Stimulated activated CD4-positive, alpha-beta T cell treated with anti-CD3 and anti-CD28 coated beads, Interleukin-15, amount 100 ng/mL, for 48 hours (primary cell): ENCODE measurements at regions not wholly inside any gene's neighbourhood (a gene's known extent, or its start where the extent isn't known, plus 50 kb on each side); places are given as distances from the start of the nearest gene placed in this dataset.

Experiments used
- DNase-seq, 2 donors: peaks; one replicate each; pipeline ENCODE4 v3.0.0-alpha.2; 2020; ENCODE audit warnings: low read depth in 2 of 2

DNA sequence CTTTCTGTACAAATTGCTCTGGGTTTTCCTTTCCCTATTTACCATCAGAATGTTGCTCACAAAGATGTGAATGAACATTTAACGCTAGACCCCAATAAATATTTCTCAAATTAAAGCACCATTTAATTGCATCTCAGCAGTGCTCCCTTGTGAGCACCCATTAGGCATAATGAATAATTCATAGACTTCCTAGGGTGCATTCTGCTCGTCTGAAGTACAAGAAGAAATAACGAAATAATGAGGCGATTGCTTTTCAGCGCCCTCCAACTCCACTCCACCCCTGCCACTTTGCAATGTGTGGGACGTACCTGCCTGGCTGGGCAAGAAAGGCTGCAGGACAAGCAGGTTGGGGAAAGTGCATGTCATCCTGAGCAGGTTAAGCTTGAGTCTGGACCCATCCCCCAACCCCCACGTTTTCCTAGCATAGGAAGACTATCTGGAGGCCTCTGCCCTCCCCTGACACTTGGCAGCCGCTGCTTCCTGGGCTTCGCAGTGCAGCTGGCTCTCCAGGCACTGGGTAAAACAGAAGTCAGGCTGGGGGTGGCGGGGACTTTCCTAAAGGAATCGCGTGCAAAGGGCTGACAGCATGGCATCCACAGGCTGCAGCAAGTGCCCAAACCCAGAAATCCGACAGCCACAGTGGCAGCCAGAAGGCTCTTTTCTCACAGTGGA lies 253.7 kb downstream of the DUSP6 start:
- no peak for DNase-seq

DNA sequence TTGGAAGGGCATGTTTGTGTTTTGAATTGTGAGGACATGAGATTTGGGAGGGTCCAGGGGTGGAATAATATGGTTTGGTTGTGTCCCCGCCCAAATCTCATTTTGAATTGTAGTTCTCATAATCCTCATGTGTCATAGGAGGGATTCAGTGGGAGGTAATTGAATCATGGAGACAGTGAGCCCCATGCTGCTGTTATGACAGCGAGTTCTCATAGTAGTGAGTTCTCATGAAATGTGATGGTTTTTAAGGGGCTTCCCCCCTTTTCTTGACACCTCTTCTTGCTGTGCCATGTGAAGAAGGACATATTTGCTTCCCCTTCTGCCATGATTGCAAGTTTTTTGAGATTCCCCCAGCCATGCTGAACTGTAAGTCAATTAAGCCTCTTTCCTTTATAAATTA lies 260.0 kb downstream of the DUSP6 start:
- DNase-seq, result peak; percentile 28 to 31

DNA sequence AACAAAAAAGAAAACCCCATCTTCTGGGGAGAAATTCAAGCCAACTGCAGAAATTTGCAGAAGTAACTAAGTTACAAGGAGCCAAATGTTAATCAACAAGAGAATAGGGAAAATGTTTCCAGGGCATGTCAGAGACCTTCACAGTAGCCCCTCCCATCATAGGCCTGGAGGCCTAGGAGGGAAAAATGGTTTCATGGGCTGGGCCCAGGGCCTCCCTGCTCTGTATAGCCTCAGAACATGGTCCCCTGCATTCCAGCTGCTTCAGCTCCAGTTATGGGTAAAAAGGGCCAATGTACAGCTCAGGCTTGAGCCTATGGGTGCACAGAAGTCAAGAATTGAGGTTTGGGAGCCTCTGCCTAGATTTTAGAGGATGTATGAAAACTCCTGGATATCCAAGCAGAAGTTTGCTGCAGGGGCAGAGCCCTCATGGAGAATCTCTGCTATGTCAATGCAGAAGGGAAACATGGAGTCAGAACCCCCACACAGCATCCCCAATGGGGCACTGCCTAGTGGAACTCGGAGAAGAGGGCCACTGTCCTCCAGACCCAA lies 260.9 kb downstream of the DUSP6 start:
- DNase-seq, result no peak

DNA sequence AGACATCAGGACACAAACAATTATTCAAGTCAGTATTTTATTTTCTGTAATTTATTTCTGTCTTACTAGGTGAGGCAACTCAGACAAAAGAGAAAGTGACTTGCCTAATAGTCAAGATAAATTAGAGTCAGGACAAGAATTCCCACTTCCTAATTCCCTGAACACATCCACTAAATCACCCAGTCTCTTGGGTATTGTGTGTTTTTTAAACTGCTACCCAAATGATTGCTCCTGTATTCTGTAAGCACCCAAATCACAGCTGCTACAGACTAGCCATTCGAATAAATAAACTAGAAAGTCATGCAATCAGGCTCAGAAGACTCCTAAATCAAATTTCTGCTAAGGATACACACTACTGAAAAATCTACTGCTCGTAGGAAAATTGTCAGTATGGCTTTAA lies 263.0 kb downstream of the DUSP6 start:
- no peak for DNase-seq

DNA sequence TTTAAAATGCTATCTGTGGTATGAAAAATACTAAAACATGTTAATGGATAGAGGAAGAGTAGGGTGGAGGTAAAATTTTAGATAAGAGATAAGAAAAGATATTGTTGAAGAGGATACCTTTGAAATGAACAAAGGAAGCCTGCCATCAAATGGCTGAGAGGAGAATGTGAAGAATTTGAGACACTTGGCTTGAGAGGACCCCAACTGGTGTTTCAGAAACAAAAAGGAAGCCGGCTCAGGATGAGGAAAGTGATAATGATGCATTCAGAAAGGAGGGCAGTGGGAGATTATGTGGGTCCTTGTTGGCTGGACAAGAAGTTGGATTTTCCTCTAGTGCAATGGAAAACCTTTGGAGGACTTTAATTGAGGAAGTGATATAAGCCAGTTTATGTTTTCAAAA lies 264.4 kb downstream of the DUSP6 start:
- DNase-seq, result no peak

DNA sequence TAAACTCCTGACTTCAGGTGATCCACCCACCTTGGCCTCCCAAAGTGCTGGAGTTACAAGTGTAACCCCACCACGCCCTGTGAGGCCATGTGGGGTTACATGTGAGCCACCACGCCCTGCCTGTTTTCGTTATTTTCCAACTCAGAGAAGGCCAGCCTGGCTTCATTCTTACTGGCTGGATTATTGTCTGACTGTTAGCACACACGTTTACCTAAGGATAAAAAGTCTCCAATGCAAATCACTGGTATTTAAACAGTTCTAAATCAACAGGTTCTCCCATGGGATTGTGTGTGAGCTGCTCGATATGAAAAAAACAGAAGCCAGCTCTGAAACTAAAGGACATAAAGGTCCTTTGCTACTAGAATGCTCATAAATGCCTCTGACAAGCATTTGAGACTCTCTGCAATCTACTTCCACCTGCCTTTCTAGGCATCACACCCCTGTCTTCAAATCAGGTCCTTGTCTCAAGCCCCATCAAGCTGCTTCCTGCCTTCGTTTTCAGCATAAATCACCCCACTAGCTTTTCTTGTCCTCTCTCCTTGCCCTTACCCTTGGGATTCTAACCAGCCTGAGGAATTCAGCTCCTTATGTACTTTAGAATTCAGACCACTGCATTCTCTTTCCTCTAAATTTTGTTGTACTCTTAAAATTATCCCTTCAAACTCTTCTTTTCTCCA lies 265.0 kb downstream of the DUSP6 start:
- DNase-seq, result no peak

DNA sequence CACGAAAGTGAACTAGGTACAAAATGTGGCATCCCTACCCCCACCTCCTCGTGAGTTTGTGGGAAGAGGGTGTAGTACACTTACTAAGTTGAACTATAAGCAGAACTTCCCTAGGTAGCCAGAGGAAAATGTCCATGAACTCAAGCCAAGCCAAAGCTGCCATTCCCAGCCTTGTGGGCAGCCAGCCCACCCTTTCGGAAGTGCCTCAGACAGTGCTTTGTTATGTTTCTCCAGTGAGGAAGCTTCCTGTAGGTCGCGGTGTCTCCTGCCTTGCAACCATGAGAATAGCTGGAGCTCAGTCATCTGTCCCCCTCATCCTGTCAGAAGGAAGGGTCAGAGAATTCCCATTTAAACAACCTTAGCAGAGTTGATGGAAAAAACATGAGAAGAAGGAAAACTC lies 266.9 kb downstream of the DUSP6 start:
- DNase-seq, result no peak

DNA sequence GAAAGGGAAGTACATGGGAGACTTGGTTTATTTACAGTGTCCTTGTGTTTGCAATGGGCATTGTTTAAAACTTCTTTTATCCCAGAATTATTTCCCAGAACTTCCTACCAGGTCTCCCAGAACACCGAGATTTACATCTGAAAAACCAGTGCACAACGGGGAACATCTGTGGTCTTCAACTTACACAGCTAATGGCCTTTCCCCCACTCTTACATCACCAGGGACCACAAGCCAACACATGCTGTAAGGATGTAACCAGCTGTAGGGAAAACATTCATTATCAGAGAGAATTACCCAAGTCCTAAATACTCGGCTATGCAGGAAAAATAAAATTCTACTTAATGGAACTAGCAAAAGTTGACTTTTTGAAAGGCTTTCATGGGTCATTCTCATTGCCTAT lies 267.6 kb downstream of the DUSP6 start:
- no peak for DNase-seq

DNA sequence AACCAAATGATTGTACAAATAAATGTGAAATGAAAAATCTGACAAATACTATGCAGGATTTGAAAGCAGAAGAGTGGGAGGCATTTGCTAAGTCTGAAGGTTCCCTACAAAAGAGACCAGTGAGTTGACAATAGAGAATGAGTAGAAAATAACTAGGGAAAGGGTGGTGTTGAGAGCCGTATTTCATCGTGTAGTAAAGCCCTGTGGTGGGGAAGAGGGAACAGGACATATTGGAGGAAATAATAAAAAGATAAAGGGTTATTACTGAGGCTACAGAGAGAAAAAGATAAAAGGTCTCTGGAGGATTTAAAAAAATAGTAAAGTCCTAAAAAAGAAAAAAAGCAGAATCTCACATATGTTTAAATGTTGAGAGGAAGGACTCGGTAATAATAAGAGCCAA lies 268.8 kb downstream of the DUSP6 start:
- no peak for DNase-seq

DNA sequence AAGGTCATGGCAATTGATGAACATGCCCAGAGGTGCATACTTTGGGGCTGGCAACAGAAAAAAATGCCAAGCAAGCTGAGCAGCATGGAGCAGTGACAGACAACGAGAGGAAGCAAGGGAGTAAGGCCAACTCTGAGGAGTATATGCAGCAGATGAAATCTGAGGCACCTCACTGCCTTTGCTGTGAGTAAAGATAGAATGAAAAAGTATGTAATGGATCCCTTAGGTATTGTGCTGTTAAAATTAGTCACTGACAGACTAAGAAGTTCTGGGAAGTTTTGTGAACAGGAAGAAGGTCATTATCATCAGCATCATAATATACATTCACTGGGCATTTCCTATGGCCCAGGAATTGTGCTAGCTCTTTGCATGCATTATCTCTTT lies 269.9 kb downstream of the DUSP6 start:
- no peak for DNase-seq

DNA sequence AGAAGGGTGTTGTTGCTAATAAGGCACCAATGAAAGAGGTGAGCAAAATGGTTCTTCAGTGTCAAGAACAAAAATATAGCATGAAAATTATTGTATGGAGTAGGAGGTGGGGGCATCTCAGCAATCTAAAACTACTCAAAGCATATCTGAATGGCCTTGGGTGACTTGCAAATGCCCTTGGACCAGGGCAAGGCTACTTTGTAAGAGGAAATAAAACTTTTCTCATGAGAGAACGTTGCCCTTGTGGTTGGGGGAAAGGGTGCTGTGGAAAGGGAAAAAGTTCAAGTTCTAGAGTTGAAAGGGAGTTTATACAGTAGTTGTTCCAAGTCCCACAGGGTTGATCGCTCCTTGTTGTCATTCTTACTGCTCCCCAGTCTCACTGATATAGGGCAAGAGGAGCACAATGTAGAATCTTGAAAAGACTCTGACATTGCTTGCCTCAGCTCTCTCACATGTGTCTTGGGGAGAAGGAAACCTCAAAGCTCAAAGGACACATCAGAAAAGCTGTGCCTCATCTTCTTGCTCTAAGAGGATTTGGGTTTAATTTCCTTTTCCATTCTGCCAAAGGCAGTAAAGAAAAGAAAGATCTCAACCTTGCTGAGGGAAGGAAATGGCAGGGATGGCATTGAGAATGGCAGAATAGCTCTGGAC lies 270.5 kb downstream of the DUSP6 start:
- DNase-seq, result no peak

DNA sequence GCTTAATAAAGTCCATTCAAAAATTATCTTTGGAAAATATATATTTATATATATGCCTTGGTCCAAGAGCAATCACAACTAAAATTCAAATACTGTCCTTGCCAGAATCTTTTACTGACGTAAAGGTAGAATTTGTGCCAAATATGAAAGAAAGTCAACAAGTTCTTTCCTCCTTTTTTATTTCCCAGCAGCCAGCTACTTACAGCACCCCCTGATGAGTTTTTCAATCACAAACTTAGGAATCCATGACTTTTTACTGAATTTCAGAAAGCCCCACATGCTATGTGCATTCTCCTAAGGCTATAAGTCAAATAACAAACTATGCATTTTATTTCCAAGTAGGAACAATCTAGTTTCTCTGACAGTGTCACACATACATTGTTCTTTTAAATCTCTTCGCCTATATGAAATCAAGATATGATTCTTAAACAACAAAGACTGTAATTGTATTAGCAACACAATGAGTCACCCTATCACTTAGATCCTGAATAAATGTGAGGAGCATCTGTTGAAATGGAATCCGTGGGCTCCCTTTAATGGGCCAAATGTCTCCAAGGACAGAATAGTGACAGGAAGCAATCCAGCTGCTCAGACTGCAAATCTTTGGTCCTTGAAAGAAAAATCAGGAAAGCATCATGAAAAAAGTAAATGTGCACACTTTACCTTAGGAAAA lies 271.4 kb downstream of the DUSP6 start:
- no peak for DNase-seq

DNA sequence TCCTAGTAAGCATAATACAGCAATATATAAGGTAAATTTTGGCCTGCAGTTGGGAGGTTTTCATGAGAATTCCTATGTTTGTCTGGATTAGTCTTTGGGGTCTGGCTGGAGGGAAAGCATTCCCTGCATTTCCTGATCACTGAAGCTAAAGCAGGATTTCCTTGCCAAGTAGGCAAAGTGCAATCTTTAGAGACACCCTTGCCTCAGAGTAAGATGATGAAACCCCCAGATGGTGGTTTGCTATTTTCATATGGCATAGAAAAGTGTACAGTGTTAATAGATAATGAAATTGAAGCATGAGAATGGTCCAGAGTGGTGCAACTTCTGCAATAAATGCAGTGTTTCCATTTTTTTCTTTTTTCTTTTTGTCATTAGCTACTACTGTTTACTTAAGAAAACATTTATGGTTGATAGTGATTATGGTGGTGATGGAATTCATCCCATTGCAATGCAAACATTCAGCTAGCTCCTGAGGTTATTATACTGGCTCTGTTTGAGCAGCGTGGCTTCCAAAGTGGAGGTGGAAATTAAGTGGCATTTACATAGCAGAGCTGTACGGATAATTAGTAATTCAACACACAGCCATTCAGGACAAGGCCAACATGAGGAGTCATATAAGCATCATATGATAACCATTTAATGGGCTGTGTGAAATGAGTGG lies 276.3 kb downstream of the DUSP6 start:
- DNase-seq, result no peak

DNA sequence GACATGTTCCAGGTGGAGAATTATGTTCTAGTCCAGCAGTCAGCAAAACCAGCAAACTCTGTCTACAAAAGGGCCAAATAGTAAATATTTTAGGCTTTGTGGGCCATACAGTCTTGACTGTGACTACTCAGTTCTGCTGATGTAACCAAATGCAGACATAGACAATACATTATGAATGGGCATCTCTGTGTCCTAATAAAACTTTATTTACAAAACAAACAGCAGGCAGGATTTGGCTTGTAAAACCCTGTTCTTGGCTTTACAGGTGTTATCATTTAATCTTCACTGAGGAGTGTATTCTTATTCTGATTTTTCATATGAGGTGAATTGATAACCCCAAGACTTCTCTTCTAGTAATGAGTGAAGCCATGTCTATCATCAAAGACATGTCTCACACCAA lies 278.6 kb downstream of the DUSP6 start:
- no peak for DNase-seq

DNA sequence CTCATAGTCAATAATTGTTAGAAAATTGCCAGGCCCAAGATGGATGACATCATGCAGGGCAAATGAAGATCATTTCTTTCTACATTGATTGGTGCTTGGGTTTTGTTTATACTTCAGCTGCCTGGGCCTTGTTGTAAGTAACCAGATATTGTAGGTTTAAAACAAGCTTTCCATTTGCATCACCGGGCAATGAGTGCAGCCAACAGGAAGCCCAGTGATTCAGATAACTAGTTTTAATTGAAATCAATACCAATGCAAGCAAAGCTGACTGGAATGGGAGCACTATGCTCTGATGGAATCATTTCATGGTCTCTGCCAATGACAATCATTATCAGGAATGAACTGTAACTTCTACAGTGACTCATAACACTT lies 279.3 kb downstream of the DUSP6 start:
- DNase-seq, result no peak

DNA sequence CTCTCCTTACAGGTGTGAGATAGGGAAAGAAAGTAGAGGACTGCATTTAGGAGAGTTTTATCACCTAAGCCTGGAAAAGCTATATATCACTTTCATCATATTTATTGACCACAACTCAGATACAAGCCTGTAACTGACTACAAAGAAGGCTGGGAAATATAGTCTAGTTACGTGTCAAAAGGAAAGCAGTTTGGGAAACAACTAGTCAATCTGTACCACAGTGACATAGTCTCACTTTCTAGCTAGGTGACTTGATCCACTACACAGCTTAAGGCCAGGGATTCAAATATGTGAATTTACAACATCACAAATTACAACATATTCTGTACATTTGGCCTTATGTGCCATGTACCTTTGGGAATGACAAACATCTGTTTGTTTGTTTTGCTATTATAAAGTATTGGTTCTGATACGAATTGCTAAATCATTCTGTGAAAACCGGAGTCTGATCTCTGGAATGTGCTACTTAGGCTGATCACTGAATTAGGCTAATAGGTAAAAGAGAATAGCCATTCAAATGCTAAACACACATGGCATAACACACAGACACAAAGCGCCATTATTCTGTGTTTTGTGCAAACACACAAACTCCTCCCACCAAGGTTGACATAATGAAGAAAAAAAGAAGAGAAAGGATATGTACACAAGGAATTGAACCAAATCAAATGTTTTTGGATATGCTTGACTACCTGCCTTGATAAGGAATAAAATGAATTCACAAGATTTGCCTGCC lies 279.8 kb downstream of the DUSP6 start:
- no peak for DNase-seq

DNA sequence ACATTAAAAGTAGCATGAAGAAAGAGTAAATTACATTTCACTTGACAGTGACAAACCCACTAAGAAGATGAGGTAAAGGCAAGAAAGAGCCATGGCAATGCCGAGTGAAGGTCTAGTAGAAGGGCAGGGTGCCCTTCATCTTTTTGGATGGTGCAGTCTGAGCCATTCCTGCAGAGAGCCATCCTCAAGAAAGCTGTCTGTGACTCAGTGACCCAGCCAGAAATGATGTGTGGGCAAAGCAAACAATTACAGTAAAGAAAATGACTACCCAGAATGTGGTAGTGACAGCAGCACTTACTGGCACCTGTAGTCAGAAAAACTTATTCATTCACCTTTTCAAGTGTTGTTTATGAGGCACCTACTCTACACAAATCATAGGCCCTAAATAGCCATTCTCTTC lies 281.7 kb downstream of the DUSP6 start:
- DNase-seq, result peak; percentile 25 to 40

DNA sequence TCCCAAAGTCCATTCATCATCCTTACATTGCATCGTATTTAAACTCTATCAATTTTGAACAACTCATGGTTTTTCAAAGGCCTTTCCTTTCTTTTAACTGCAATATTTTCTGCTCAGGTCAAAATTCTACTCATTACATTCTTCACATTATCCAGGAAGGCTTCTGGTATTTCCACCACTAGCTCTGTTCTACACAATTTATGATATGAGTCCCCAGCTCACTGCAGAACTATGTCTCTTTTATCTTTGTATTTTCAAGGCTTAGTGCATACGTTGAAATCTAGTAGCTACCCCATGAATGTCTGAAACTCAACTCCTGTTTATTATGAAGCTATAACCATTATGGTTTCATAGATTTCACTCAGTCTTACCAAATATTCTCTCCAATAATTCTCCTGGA lies 282.9 kb downstream of the DUSP6 start:
- DNase-seq, result no peak

DNA sequence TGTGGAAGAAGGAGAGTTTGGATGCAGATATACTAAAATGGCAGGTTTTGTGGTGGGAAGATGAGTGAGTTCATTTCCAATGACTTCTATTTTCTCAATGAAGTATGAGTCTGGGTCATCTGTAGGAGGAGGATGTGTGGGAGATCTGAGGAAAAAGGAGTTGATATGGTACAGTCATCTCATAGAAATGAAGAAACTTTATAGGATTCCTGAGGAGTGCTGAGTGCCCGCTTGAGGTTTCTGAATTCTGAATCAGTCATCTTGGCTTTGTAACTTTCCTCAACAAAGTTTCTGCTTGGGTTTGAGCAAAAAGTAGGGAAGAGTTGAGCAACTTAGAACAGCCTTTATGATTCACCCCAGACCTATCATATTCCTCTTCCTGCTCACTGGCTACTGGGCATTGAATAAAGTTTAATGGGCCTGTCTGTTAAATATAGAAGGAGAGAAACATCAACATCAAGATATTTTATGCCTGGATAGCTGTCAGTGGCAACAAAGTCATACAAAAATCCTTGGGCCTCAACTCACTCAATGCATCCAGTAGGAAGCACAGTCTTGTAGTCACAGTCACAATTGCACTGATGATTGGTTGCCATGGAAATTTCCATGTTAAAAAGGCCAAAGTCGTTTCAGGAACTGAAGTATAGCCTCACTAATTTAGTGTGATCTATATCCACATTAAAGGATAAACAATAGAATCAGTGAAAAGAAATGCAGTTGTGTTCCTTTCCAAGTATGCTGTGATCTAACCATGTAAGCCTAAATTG lies 284.7 kb downstream of the DUSP6 start:
- no peak for DNase-seq

DNA sequence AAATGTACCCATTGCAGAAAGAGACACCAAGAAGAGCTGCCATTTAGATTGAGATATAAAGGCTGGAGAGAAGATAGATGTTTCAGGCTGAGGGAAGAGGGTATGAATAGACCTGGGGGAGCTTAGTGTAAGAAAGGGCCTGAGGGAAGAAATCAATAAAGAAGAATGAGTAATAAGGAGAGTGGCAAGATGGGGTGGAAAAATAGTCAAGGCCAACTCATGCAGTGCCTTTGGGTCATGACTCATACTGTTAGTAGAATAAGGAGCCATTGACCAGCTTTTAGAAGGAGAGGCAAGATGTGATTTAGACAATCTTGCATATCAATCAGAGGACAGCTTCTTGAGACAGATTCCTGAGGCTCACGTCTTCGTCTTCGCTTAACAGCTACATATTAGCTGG lies 287.5 kb downstream of the DUSP6 start:
- DNase-seq, result peak in 1 of 2 donors; percentile 16

DNA sequence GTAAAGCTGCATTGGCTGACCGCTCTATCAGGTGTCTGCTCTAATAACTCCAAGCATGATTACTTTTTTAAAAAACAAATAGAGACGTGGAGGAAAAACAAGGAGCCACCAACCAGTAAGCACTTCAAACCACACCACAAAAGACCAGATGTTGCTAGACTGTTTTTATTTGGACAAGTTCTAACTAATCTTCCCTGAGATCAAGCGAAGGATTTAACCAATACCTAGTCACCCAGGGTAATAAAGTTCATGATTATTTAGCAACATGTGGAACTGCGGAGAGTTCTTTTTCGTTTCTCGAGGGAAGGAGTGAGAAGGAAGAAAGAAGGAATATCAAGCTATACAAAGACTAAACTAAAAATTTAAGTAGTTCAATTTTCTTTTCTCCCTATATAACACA lies 288.1 kb downstream of the DUSP6 start:
- no peak for DNase-seq
